Right hindlimb (tissue), 1 donor: ENCODE measurements at regions not wholly inside any gene's neighbourhood (a gene's known extent, or its start where the extent isn't known, plus 50 kb on each side); places are given as distances from the start of the nearest gene placed in this dataset.

Experiments
- DNase-seq: peaks from one replicate; pipeline ENCODE4 v3.0.0-alpha.2; 2018

DNA sequence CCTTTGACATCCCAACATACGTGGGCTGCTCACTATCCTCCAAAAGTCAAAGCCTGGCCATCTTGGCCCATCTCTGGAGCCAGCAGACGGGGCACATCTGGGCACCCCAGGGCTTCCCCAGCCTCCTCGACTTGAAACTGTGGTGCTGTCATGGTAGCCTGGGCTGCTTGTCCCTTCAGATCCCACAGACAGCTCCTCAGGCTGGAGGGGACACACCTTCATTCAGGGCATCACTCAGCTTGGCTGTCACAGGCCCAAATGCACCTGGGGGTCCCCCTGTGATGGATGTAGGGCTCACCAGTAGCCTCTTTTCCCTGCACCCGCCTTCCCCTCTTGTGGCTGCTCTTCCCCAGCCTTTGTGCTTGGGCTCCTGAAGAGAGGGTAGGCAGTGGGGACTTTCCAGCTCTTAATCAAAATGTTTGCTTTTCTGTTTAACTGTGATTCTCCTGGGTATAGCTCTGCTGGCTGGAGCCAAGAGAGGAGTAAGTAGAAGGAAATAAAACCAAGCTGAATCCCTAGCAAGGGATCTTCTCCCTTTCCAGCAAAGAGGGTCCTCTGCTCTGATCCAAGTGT, 92.3 kb downstream of the GYPC start:
- DNase-seq: no peak

GRCh38 chr2:126748929-126749518, 93.1 kb downstream of the GYPC start:
- no peak for DNase-seq

DNA sequence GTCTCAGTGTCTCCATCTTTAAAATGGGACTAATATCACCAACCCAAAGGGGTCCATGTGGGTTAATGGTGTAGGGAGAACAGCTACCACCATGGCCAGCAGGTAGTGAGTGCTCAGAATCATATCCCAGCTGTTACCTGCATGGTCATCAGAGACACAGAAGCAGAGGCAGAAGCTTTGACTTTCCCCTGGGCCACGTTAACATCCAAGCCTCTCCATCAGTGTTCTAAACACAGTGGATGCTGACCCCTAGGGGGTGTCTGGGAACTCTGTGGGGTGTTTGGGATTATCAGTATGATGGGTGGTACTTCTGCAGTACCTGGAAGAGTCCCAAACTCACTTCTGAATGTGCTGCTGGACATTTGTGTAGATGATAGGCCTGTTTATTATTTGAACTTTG, 93.6 kb downstream of the GYPC start:
- DNase-seq: peak; percentile 6

DNA sequence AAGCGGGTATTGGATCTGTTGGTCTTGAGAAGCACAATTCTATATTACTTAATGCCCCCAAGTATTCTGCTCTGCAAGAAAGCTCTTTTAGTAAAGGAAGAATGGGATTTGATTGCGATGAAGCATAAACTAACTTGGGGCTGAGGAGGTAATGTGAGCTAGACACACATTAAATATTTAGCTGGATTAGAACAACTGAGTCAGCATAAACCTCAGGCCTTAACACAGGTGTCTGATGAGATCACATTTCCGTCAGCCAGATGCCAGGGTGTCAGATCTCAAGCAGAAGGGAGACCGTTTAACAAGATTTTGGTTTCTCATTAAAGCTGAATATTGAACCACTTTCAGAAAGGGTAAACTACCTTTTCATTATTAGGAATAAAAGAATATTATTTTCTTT, 94.5 kb downstream of the GYPC start:
- no peak for DNase-seq

GRCh38 chr2:126751477-126751876, 95.5 kb downstream of the GYPC start:
- DNase-seq: no peak

DNA sequence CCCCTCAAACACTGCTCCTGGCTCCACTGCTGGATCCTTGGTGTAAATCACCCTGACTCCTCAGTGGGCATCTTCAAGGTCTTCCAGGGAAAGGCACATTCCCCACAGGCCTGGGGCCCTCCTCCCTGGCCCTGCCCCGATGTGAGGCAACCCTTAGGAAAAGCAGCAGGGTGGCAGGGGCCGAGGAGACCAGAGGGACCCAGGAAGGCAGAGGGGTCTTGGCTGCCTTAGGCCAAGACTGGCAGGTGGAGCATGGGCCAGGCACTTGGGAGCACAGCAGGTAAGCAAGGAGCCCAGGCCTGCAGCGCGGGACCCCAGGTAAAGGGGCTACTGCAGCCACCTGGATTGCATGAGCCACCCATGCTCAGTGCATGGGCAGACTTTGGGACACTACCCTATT, 96.9 kb downstream of the GYPC start:
- DNase-seq: peak; percentile 2

DNA sequence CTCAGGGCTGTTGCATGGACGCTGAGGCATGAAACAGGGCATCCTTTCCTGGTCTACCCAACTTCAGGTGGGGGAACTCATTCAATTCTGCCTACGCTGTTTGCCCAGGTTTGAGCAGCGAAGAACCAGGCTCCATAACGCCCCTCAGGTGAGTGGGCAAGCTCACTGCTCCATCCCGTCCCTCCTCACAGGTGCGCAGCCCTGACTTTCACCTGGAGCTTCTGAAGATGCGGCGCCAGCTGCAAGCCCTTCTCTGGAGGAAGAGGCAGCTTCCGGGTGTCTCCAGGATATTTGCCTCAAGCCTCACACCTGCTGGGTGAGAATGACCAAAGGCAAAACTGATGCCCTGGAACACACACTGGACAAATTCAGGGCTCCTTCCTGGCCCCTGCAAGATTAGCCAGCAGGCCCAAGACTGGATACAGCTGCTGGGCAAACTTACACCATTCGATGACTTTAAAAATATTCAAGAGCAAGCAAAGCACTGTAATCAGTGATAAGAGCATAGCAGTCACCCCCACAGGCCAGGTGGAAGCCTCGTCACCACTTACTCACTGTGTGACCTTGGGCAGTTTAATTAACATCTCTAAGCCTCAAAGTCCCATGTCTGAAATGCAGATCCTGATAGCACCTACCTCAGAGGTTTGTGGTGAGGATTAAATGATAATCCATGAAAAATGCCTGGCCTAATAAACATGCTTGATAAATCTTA, 97.7 kb downstream of the GYPC start:
- DNase-seq: peak; percentile 2

DNA sequence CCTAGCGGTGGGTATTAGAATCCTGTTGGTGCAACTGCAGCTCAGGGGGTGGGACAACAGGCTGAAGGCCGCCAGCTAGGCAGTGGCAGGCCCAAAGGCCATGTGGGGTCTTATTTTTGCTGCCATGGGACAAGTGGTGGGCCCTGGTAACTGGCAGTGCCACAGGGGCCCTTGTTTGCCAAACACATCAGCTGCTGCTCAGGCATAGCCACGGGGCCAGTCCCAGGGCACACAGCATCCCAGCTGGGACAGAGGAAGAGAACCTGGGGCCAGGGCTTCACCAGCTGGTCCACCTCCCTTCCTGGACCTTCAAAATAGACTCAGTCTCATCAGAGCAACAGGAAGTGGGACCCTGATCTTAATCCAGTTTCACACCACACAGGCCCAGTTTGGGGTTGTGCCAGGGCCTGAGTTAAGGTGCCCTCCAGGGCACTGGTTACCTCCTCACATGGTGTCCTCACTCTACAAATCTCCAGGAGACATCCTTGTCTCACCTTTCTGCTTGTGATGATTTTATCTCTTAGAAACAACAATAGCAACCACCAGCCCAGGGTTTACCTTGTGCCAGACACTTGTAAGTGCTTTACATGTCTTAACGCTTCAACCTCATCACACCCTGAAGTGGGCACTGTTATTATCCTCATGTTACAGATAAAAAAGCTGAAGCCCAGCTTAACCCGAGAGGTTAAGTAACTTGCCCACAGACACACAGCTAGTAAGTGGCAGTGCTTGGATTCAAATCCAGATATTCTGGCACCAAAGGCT, 98.5 kb downstream of the GYPC start:
- peak; percentile 5 for DNase-seq

DNA sequence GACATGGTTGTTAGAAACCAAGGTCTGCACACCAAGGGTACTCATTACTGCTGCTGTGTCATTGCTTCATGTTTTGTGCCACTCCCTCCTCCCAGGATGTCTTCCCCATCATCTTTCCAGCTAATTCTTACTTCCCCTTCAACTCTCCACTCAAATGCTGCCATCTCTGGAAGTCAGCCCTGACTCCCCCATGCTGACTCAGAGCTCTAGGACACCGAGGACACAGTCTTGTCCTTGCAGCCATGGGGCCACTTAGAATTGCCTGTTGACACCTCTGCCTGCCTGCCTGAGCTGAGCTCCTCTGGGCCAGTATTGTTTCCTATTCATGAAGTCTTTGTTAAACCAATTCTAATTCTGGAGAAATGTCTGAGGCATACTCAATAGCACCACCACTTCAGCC, 100.2 kb downstream of the GYPC start:
- peak; percentile 3 for DNase-seq

GRCh38 chr2:126761256-126761980, 105.5 kb downstream of the GYPC start:
- DNase-seq: peak; percentile 22

- peak; percentile 4 for DNase-seq
These were observed 106.3 kb downstream of the GYPC start for GRCh38 chr2:126761981-126762878.

DNA sequence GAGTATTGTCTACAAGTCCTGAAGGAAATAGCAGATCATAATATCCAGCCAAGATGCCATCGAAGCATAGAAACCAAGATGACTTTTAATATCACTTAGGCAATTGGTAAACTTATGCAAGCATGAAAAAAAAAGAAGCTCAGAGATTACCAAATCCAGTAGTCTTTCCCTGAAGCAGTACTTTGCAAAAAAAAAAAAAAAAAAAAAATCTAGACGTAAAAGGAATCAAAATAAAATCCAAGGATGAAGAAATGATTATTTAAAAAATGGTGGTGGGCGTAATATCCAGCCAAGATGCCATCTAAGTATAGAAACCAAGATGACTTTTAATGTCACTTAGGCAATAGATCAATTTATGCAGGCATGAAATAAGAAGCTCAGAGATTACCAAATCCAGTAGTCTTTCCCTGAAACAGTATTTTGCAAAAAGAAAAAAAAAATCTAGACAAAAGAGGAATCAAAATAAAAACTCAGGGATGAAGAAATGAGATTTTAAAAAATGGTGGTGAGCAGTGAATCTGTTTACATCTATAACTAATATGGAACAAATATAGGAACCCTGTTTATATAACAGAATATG, 108.8 kb downstream of the GYPC start:
- no peak for DNase-seq

DNA sequence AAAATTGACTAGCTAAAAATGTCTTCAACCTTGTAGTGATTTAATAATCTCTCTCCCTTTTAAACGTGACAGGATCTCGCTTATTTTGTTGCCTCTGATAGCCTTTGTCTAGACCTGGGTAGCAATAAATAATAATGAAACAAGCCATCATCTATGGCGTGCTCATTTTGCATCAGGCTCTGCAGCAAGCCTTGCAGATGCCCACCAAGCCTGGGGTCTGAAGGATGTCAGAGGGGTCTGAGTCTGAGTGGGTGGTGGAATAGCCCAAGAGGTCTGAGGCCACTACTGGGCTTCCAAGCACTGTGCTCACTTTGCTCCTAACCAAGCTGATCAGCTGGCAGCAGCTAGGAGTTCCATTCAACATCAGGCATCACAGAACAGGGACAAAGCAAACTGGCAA, 109.4 kb downstream of the GYPC start:
- DNase-seq: no peak

DNA sequence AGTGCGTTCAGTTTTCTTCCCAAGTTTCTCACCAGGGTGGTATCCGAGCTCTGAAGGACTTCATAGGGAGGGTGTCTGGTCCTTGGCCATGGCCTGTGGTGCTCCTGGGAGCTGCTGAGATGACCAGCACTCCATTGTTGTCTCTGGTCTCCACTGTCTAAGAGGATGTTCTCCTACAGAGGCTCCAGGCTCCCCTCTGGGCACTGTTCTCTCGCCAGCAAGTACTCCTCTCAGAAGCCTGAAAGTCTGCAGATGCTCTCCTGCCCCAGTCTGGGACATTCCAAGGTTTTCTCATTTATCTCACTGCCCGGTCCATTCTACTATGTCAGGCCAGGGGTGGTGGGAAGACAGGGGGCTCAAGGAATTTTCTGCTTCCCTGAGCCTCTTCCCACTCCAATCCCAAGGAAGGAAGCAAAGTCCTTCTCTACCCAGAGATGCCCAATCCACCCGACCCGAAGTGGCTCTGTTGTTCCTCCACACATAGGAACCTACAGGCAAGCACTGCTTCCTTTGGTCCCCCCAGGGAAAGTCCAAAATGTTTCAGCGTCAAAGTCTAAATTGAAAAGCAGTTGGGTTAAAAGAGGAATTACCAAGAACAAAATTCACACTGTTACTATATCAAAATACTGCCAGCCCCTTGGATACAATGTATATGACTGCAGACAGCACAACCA, 110.5 kb downstream of the GYPC start:
- no peak for DNase-seq

DNA sequence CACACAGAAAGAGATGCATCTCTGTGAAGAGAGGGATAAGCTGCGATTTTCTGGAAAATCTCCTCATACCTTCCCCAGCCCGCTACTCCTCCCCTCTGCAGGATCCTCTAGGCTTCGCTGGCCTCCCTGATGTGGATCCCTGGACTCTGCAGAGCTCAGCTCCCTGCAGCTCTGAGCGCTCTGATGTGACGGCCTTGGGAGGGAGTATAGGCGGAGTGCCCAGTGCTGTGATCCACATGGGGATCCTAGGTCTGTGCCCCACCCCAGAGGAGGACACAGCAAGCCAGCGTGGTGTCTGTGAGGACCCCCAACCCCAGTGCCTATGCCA, 111.0 kb downstream of the GYPC start:
- no peak for DNase-seq

DNA sequence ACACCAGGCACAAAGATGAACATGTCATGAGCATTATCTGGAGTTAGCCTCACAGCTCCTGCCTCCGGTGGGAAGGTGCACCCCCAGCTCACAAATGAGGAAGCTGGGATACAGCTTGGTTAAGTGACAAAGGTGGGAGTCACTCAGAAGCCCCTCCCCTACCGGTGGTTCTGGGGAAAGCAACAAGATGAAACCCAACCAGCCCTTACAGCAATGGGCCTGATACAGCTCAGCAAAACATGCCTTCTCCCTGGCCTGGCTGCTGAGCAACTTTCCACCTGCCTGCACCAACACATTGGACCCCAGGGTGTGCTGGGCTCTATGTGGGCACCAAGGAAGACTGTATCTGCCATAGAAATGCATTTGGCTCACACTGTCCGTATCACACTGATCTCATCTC, 113.2 kb downstream of the GYPC start:
- DNase-seq: no peak

- no peak for DNase-seq
These were observed 114.5 kb downstream of the GYPC start for GRCh38 chr2:126770466-126770865.

DNA sequence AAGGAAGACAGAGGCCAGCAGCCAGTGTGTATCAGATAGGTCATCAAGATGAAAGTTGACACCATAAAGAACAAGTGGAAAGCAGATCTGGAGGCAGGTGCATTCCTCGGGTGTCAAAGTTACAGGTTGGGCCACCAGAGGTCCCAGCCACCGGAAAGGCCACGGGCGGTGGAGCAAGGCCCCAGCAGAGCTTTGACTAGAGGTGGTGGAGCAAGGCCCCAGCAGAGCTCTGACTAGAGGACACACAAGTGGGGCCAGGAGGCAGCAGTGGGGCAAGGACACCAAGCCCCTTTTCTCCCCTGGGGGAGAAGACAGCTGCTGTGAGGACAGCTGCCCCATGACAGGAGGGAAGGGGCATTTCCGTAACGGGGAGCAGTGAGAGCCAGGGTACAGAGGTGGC, 115.1 kb downstream of the GYPC start:
- no peak for DNase-seq

DNA sequence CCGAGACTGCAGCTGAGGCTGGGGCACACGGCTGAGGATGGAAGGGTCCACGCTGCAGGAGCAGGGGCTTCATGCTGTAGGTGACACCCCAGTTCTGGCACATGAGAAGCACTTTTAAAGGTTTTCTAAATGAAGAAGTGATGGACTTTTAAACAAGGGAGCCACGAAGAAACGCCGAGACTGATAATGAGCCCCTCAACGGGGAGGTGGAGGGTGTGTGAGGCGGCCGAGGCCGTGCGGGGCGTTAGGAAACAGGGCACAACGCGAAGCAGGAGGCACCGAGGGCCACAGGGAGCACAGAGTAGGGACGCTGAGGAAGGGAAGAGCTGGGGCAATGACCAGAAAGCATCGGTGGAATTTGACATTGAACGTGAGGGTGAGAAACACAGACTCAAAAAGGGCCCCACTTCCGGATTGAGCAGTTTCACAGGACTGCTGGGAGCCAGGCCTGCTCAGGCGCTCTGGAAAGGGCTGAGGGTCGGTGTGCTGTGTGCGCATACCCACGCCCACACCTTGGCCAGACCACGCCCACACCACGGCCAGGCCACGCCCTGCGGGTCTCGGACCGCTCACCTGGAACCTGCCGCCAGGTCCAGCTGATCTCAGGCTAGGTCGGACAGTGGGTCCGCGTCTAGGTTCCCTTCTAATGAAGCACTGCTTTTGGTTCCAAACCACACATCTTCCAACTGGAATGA, 115.7 kb downstream of the GYPC start:
- peak; percentile 8 for DNase-seq

GRCh38 chr2:126774290-126774689, 118.3 kb downstream of the GYPC start:
- DNase-seq: no peak

- DNase-seq: no peak
These were observed 118.8 kb downstream of the GYPC start for GRCh38 chr2:126774761-126775160.
